ENCODE measurements at regions not wholly inside any gene's neighbourhood (a gene's known extent, or its start where the extent isn't known, plus 50 kb on each side); places are given as distances from the start of the nearest gene placed in this dataset.
"Not testable (repeated sequence)": the region's sequence is repeated elsewhere in the genome, so short reads cannot be mapped to it uniquely, and the experiment has no call there.

- ATAC-seq (ENCODE audit: low FRiP score) (no peak), DNase-seq (ENCODE audit: low spot score) (no peak)
- no peak for TF ChIP-seq CTCF (IDR thresholded peaks at IDR 0.05)
These were observed 265.7 kb downstream of the PCDH17 start for GRCh38 chr13:57897225-57897624.

- TF ChIP-seq CTCF (IDR thresholded peaks at IDR 0.05): no peak
- ATAC-seq (ENCODE audit: low FRiP score): no peak
These were observed 267.6 kb downstream of the PCDH17 start for GRCh38 chr13:57899096-57899495.

GRCh38 chr13:57909833-57910232, 278.3 kb downstream of the PCDH17 start:
- DNase-seq (ENCODE audit: low spot score); ATAC-seq (ENCODE audit: low FRiP score): not testable (repeated sequence)

More at GRCh38 chr13:57899096-57899495, 267.6 kb downstream of the PCDH17 start:
- no peak for DNase-seq (ENCODE audit: low spot score)

GRCh38 chr13:57918086-57918485, 286.5 kb downstream of the PCDH17 start:
- TF ChIP-seq CTCF (IDR thresholded peaks at IDR 0.05): no peak

GRCh38 chr13:57918913-57919312, 287.4 kb downstream of the PCDH17 start:
- TF ChIP-seq CTCF (IDR thresholded peaks at IDR 0.05): no peak
- DNase-seq (ENCODE audit: low spot score) (no peak), ATAC-seq (ENCODE audit: low FRiP score) (no peak)

More at GRCh38 chr13:57918086-57918485, 286.5 kb downstream of the PCDH17 start:
- ATAC-seq (ENCODE audit: low FRiP score) (no peak), DNase-seq (ENCODE audit: low spot score) (no peak)

GRCh38 chr13:57925250-57925649, 293.7 kb downstream of the PCDH17 start:
- TF ChIP-seq CTCF (IDR thresholded peaks at IDR 0.05): no peak

GRCh38 chr13:57925751-57926150, 294.2 kb downstream of the PCDH17 start:
- no peak for TF ChIP-seq CTCF (IDR thresholded peaks at IDR 0.05)
- DNase-seq (ENCODE audit: low spot score) (no peak), ATAC-seq (ENCODE audit: low FRiP score) (no peak)

More at GRCh38 chr13:57925250-57925649, 293.7 kb downstream of the PCDH17 start:
- DNase-seq (ENCODE audit: low spot score) (no peak), ATAC-seq (ENCODE audit: low FRiP score) (no peak)

GRCh38 chr13:57932061-57932460, 300.5 kb downstream of the PCDH17 start:
- DNase-seq (ENCODE audit: low spot score) (no peak), ATAC-seq (ENCODE audit: low FRiP score) (no peak)
- TF ChIP-seq CTCF (IDR thresholded peaks at IDR 0.05): no peak
